Common myeloid progenitor, CD34-positive (primary cell): ENCODE measurements at regions not wholly inside any gene's neighbourhood (a gene's known extent, or its start where the extent isn't known, plus 50 kb on each side); places are given as distances from the start of the nearest gene placed in this dataset.

ENCODE experiments used
- CTCF ChIA-PET: fragments of 350-600 bp; sonication (Branson Sonifier 250); formaldehyde crosslinking; loops from one replicate; lab custom pipeline; 2021; ENCODE audit warnings: antibody characterized with exemption; lab: Charles Lee
- POLR2A ChIA-PET: fragments of 350-600 bp; sonication (Branson Sonifier 250); formaldehyde crosslinking; loops from one replicate; lab custom pipeline; 2021; ENCODE audit warnings: antibody characterized with exemption; lab: Charles Lee
- DNase-seq, 3 donors: peaks; one replicate each; pipeline versions ENCODE4 v3.0.0 to v3.0.0-alpha.2; 2013
- H3K27ac ChIP-seq, 2 experiments: 1 replicate in 1 of 2; 2 replicates in 1 of 2; pipeline ENCODE4 v1.7.0; 2013; ENCODE audit warnings: inconsistent platforms in 2 of 2, low read length in 2 of 2, mild to moderate bottlenecking in 2 of 2, low read depth in 1 of 2, moderate library complexity in 1 of 2; ENCODE audit not compliant: severe bottlenecking in 2 of 2, insufficient read depth in 1 of 2, poor library complexity in 1 of 2
- H3K27me3 ChIP-seq, 5 experiments: replicated peaks in 2 of 5; 1 replicate in 3 of 5; 2 replicates in 2 of 5; pipeline versions ENCODE4 v1.6.1 to v1.7.0; 2013; ENCODE audit warnings: low read length in 4 of 5, mild to moderate bottlenecking in 2 of 5, moderate library complexity in 2 of 5, inconsistent platforms in 1 of 5; ENCODE audit not compliant: insufficient read depth in 5 of 5, control insufficient read depth in 4 of 5
- H3K36me3 ChIP-seq, 4 experiments: 1 replicate in 2 of 4; 2 replicates in 2 of 4; pipeline versions ENCODE4 v1.6.1 to v1.7.0; 2013; ENCODE audit warnings: low read length in 3 of 4, control low read depth in 1 of 4, mild to moderate bottlenecking in 1 of 4; ENCODE audit not compliant: control insufficient read depth in 4 of 4, insufficient read depth in 4 of 4
- H3K4me1 ChIP-seq, 4 experiments: 1 replicate in 3 of 4; 2 replicates in 1 of 4; pipeline versions ENCODE4 v1.6.1 to v1.7.1; 2013; ENCODE audit warnings: low read length in 3 of 4, mild to moderate bottlenecking in 3 of 4, control low read depth in 1 of 4, inconsistent platforms in 1 of 4, moderate library complexity in 1 of 4; ENCODE audit not compliant: control insufficient read depth in 4 of 4, insufficient read depth in 4 of 4; ENCODE audit errors: control extremely low read depth in 1 of 4
- H3K4me3 ChIP-seq, 7 experiments: 1 replicate in 4 of 7; 2 replicates in 3 of 7; pipeline versions ENCODE4 v1.5.1 to v1.7.0; 2013; ENCODE audit warnings: mild to moderate bottlenecking in 7 of 7, low read length in 6 of 7, moderate library complexity in 6 of 7, inconsistent platforms in 2 of 7, low read depth in 2 of 7, control low read depth in 1 of 7; ENCODE audit not compliant: insufficient read depth in 4 of 7, control insufficient read depth in 1 of 7; ENCODE audit errors: extremely low read depth in 1 of 7
- H3K9me3 ChIP-seq, 5 experiments: 1 replicate in 4 of 5; 2 replicates in 1 of 5; pipeline versions ENCODE4 v1.6.1 to v1.7.1; 2013; ENCODE audit warnings: low read length in 4 of 5, mild to moderate bottlenecking in 2 of 5, inconsistent platforms in 1 of 5, low read depth in 1 of 5, moderate library complexity in 1 of 5; ENCODE audit not compliant: control insufficient read depth in 4 of 5, insufficient read depth in 2 of 5; ENCODE audit errors: control extremely low read depth in 1 of 5
- WGBS: methylation state at CpG from one replicate; pipeline ENCODE4 v1.1.5; 2013; ENCODE audit not compliant: insufficient coverage; 5-methylcytosine and 5-hydroxymethylcytosine counted together

DNA sequence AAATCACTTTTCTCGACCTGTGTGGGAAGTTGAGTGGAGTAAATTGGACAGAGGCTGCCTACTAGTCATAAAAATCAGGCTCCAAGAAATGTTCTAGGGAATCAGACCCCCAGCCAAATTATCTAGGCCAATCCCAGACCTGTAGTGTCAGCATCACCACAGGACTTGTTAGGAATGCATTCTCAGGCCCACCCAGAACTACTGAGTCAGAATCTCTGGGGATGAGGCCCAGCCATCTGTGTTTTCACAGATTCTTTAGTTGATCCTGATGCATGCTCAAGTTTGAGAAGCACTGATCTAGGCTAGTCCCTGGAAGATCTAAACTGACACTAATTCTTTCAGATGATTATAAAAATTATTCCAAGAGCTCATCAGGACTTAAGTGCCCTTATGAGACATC, 434.0 kb upstream of the MEIS1 start:
- WGBS = no CpG with 5 or more reads among the region's 1 CpG
- no peak overlapping the region for H3K4me3 ChIP-seq
- no peaks in the 10 kb centered on the region for H3K9me3 ChIP-seq
- ChIA-PET POLR2A (no interaction called here), CTCF (interaction anchor here (0.9 to 2.0 kb wide), 2 partner anchors 8 to 14 kb away, joined by 5 to 8 read pairs; no protein-coding TSS in a partner anchor)
- no peaks in the 10 kb centered on the region for H3K4me1 ChIP-seq
- no peaks in the 10 kb centered on the region for H3K27me3 ChIP-seq
- DNase-seq = no peak
- no peak overlapping the region for H3K27ac ChIP-seq
- no peaks in the 10 kb centered on the region for H3K36me3 ChIP-seq

DNA sequence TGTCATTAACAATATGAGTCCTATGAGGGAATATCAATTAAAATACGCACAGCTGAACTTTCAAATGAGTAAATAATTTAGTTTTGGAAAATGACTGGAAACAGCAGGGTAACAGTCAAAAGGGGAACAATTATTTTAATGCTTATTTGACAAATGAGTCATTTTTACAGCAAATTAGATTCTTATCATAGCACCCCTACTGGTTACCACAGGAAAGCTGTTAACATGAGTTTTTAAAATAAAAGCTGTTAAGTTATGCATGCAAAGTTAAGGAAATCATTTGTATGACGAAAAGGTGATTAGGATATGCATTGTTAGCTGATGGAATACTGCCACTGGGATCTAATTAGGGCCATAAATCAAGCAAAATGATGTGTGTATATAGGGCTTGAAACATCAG, 435.1 kb upstream of the MEIS1 start:
- CTCF ChIA-PET = interaction anchor here (0.6 to 2.0 kb wide), 3 partner anchors 9 to 187 kb away, joined by 3 to 8 read pairs (median 5); no protein-coding TSS in a partner anchor
- WGBS = 29% methylated on average over 1 of the region's 2 CpGs
- Histone ChIP-seq H3K9me3 (no peaks in the 10 kb centered on the region), H3K27ac (no peak overlapping the region), H3K36me3 (no peaks in the 10 kb centered on the region), H3K4me1 (no peaks in the 10 kb centered on the region), H3K27me3 (no peaks in the 10 kb centered on the region), H3K4me3 (no peak overlapping the region)
- POLR2A ChIA-PET = interaction anchor here (0.7 kb wide), 1 partner anchor 8 kb away, joined by 3 read pairs; no protein-coding TSS in a partner anchor
- peak; percentile 2 to 66 (median 49) for DNase-seq

DNA sequence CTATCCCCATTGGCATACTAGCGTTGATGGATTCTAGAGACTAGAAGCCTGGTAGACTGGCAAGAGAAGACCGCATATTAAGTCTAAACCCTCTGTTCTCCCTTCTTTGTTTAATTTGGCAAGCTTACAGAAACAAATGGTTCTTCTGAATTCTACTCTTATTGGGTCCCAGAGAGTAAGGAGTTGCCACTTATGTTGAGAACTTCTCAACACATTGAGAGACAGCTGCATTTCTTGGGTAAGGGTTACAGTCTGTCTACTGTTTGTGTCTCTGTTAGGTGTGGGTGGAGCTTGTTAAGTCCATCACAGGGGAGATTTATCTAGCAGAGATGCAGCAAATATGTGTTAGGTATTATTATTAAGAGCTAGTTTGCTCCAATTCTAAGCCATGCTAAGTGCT, 435.8 kb upstream of the MEIS1 start:
- WGBS = 100% methylated on average over 1 of the region's 2 CpGs
- Histone ChIP-seq H3K4me3 (no peak overlapping the region), H3K27me3 (no peaks in the 10 kb centered on the region), H3K4me1 (no peaks in the 10 kb centered on the region), H3K36me3 (no peaks in the 10 kb centered on the region), H3K9me3 (no peaks in the 10 kb centered on the region), H3K27ac (no peak overlapping the region)
- POLR2A ChIA-PET = no interaction called here
- DNase-seq = no peak
- CTCF ChIA-PET = interaction anchor here (2.0 kb wide), 1 partner anchor 10 kb away, joined by 8 read pairs; no protein-coding TSS in a partner anchor

DNA sequence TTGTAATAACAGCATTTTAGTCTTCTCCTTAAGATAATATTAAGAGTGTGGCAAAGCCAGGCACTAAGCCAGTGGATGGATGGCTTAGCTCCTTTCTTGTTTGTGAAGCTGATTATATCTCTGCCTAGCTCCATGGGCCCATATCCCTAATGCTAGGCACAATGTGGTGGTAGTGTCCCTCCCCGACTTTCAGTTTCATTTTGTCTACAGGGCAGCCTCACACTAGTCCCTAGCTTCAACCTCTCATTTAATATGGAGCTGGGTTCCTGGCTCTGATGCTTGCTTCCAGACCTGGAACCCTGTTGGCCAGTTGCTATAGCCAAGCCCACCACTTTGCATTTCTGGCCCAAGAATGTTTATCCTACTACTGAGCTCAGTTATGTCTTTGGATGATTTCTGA, 437.0 kb upstream of the MEIS1 start:
- CTCF ChIA-PET = no interaction called here
- no peak overlapping the region for H3K4me3 ChIP-seq
- no CpG with 5 or more reads among the region's 1 CpG for WGBS
- no peak overlapping the region for H3K27ac ChIP-seq
- POLR2A ChIA-PET = no interaction called here
- no peaks in the 10 kb centered on the region for H3K27me3 ChIP-seq
- H3K36me3 ChIP-seq = no peaks in the 10 kb centered on the region
- DNase-seq = peak in 1 of 3 donors; percentile 2
- no peaks in the 10 kb centered on the region for H3K9me3 ChIP-seq
- H3K4me1 ChIP-seq = no peaks in the 10 kb centered on the region

DNA sequence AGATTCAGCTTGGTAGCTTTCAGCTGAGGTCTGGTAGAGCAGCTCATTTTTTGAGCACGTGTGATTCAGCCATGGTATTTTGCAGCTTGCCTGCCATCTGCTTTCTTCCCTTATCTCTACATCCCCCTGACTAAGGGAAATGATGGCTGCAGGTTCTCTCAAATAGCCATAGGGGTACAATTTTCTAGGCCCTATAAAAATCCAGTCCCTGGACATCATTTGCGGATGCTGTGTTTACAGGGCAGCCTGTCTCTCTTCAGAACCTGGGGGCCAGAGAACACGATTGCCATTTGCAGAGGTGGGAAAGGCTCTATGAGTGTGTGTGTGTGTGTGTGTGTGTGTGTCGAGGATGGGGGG, 442.7 kb upstream of the MEIS1 start:
- H3K4me3 ChIP-seq = no peak overlapping the region
- no peaks in the 10 kb centered on the region for H3K27me3 ChIP-seq
- DNase-seq = no peak
- H3K36me3 ChIP-seq = no peaks in the 10 kb centered on the region
- H3K4me1 ChIP-seq = no peaks in the 10 kb centered on the region
- ChIA-PET CTCF (no interaction called here), POLR2A (interaction anchor here (0.6 to 0.7 kb wide), 2 partner anchors 8 to 10 kb away, joined by 3 read pairs; no protein-coding TSS in a partner anchor)
- WGBS = 86% methylated on average over 1 of the region's 4 CpGs
- peaks cover 0 to 6% (median 0%) of the 10 kb centered on the region in 5 experiments for H3K9me3 ChIP-seq
- H3K27ac ChIP-seq = no peak overlapping the region

DNA sequence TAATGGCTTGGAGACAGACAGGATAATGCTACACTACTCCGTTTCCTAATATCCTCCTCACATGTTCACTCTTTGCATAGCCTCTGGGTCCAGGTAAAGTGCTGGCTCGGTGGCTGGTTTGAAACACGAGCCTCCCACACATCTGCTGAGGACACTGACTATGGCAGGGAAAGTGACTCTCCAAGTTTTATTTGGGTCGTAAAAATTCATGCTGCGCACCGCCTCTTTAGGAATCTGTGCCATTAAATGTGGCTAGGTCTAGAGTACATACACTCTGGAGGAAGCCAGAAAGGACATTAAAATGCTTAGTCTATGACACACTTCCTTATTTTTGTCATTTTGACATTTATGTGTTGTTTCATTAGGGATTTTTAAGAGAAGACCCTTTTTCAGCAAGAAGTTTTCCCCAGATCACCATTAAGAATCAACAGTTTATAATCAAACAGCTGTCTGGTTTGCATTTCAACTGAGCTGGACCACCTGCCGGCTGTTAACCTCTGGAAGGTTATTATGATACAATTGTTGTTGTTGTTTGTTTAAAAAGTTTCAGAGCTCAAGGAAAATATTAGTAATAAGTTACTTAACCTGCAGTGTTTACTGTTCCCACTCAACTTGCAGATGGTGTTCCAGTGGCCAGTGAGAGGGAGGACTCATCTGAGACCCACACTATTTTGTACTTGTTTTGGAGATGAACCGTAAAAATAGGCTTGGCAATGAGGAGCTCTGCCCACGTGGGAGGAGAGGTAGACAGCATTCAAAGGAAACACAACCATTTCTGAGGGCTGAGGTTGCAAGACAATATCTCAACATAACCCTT, 443.3 kb upstream of the MEIS1 start:
- ChIA-PET POLR2A (interaction anchor here (0.6 to 0.7 kb wide), 2 partner anchors 9 to 11 kb away, joined by 3 read pairs; no protein-coding TSS in a partner anchor), CTCF (no interaction called here)
- Histone ChIP-seq H3K27ac (no peak overlapping the region), H3K9me3 (peaks cover 0 to 6% (median 0%) of the 10 kb centered on the region in 5 experiments), H3K4me1 (no peaks in the 10 kb centered on the region), H3K4me3 (no peak overlapping the region), H3K36me3 (no peaks in the 10 kb centered on the region), H3K27me3 (no peaks in the 10 kb centered on the region)
- no peak for DNase-seq
- WGBS = 93% methylated on average over 7 of the region's 9 CpGs

DNA sequence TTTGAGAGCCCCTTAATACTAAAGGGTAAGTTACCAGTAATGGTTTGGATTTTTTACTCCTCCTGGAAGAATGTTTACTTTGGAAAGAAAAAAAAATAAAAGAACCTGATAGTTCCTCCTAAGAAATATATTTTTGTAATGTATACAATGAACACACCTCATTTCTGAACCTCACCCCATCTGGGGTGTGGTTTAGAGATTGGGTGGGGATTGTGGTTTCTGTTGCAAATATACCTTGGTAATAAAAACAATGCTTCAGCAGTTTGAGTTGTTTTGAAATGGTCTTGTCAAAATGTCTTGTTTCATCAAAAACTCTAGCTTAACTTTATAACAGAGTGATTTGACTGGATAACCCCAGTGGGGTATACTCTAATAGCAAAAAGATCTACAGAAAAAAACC, 448.9 kb upstream of the MEIS1 start:
- Histone ChIP-seq H3K36me3 (no peaks in the 10 kb centered on the region), H3K4me1 (no peaks in the 10 kb centered on the region), H3K27ac (no peak overlapping the region), H3K27me3 (no peaks in the 10 kb centered on the region), H3K4me3 (no peak overlapping the region), H3K9me3 (peaks cover 0 to 6% (median 0%) of the 10 kb centered on the region in 5 experiments)
- ChIA-PET CTCF (no interaction called here), POLR2A (no interaction called here)
- DNase-seq = no peak
